GM12891 (cell line): ENCODE measurements at regions not wholly inside any gene's neighbourhood (a gene's known extent, or its start where the extent isn't known, plus 50 kb on each side); places are given as distances from the start of the nearest gene placed in this dataset.
"Not testable (repeated sequence)": the region's sequence is repeated elsewhere in the genome, so short reads cannot be mapped to it uniquely, and the experiment has no call there.

Experiments used
- DNase-seq: peaks from one replicate; pipeline ENCODE4 v3.0.0; 2011; ENCODE audit warnings: low spot score; ENCODE audit not compliant: insufficient read length
- FAIRE-seq: peaks from 2 replicates; lab custom pipeline; 2011; peaks lifted over from hg19 to GRCh38; lab: Jason Lieb, UNC
- PAX5 ChIP-seq: IDR thresholded peaks from 2 replicates; pipeline ENCODE4 v1.6.1; 2011; ENCODE audit warnings: low read length, moderate library complexity, mild to moderate bottlenecking; ENCODE audit not compliant: insufficient read depth, severe bottlenecking
- POLR2A ChIP-seq: IDR thresholded peaks from 2 replicates; pipeline ENCODE4 v1.6.1; 2011; ENCODE audit warnings: low read depth, low read length, control low read depth
- POLR2AphosphoS5 ChIP-seq: IDR thresholded peaks from 2 replicates; pipeline ENCODE4 v1.6.1; 2011; ENCODE audit warnings: low read depth, low read length, control low read depth
- POU2F2 ChIP-seq: IDR thresholded peaks from 2 replicates; pipeline ENCODE4 v1.6.1; 2011; ENCODE audit warnings: low read depth, mild to moderate bottlenecking, control low read depth, low read length, moderate library complexity
- SPI1 ChIP-seq: IDR thresholded peaks from 2 replicates; pipeline ENCODE4 v1.6.1; 2011; ENCODE audit warnings: low read depth, low read length, control low read depth
- TAF1 ChIP-seq: IDR thresholded peaks from 2 replicates; pipeline ENCODE4 v1.6.1; 2011; ENCODE audit warnings: low read depth, low read length, control low read depth

- FAIRE-seq (no peak), DNase-seq (no peak)
- no peak for TF ChIP-seq POLR2A
- no peak for TF ChIP-seq SPI1
- no peak for TF ChIP-seq POLR2AphosphoS5
- no peak for TF ChIP-seq PAX5
- no peak for TF ChIP-seq POU2F2
- no peak for TF ChIP-seq TAF1
Observed at GRCh38 chr3:191148131-191148530, 50.9 kb upstream of the OSTN start.

DNA sequence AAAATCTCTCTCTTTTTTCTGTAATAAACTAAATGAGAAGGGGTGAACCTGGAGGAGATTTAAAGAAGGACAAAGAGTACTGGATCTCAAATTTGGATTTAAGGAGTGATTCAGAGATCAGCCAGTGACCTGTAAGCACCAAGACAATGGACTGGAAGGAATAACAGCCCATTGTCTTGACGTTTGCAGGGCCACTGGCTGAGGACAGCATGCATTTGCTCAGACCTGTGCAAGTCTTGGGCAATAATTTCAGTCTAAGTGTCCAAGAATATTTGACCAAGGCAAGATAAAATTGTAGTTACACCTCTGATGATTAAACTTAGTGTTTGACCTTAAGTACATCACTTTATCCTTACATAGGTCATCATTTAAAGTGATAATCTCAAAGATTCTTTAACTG is 55.8 kb upstream of the OSTN start:
- TF ChIP-seq POLR2AphosphoS5: no peak
- no peak for TF ChIP-seq POLR2A
- no peak for TF ChIP-seq SPI1
- no peak for TF ChIP-seq PAX5
- no peak for TF ChIP-seq POU2F2
- TF ChIP-seq TAF1: no peak
- no peak for DNase-seq
- FAIRE-seq: no peak

DNA sequence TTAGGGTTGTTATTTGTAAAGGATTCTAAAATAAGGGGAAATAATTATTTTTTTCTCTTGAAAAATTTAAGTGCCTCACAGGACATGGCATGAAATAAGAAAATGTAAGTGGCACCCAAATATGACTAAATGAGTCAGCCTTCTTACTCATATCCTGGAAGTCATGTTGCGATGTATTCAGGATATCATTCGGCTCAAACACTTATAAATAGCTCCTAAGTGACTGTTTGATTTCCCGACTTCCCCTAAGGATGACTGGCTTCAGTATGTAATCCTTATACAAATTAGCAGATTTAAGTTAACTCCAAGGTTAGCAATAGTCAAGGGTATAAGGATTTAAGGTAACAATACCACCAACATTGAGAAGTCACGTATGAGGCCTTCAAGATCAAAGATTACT is 57.3 kb upstream of the OSTN start:
- TF ChIP-seq PAX5 (no peak), POU2F2 (no peak), POLR2AphosphoS5 (no peak), TAF1 (no peak), SPI1 (no peak), POLR2A (no peak)
- DNase-seq (no peak), FAIRE-seq (no peak)

DNA sequence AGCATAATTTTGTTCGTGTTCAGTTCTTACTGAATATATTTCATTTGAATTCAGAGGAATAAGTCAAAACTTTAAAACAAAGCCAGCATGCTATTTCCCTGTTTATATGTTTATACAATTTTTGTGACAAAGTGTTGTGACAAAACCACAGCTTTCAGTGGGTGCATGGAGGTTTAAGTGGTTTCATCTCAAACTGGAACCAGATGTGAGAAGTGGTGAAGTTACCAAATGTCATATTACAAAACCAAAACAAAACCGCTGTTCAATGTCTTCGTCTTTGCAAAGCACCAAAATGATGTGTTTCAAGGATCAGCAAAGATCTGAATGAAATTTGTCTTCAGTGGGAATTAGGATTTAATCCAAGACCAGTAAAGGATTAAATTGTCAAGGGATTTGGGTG is 59.3 kb upstream of the OSTN start:
- DNase-seq: no peak

GRCh38 chr3:191138937-191139336 is 60.1 kb upstream of the OSTN start:
- DNase-seq: no peak
- peak; percentile 27; the same call in 1 of the 2 replicates for TF ChIP-seq SPI1
- TF ChIP-seq PAX5: no peak
- no peak for FAIRE-seq

More for the DNA sequence above, 59.3 kb upstream of the OSTN start:
- TF ChIP-seq PAX5: no peak
- TF ChIP-seq POLR2A: no peak
- no peak for TF ChIP-seq TAF1
- no peak for TF ChIP-seq POU2F2
- no peak for TF ChIP-seq POLR2AphosphoS5
- TF ChIP-seq SPI1: no peak; the same call in 1 of the 2 replicates
- FAIRE-seq: peak; percentile 90

DNA sequence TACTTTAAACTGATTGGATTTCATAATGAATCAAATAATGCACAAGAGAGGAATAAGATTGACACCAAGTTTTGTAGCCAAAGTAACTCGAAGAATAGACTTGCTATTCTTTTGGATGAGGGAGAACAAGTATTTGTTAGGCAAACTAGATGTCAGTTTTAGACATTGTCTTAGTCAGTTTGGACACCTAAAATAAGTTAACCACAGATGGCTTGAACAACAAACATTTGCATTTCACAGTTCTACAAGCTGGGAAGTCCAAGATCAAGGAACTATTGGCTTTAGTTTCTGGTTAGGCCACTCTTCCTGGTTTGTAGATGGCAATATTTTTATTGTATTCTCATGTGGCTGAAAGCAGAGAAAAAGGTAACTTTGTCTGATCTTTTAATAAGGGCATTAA is 61.3 kb upstream of the OSTN start:
- TF ChIP-seq POLR2AphosphoS5: no peak
- TF ChIP-seq SPI1: no peak
- TF ChIP-seq PAX5: no peak
- TF ChIP-seq POLR2A: no peak
- TF ChIP-seq POU2F2: no peak
- TF ChIP-seq TAF1: no peak
- FAIRE-seq (peak; percentile 65), DNase-seq (no peak)

- FAIRE-seq (peak; percentile 79), DNase-seq (no peak)
- TF ChIP-seq PAX5 (no peak), POLR2AphosphoS5 (no peak), SPI1 (no peak), POLR2A (no peak)
Observed at GRCh38 chr3:191136347-191136746, 62.7 kb upstream of the OSTN start.

DNA sequence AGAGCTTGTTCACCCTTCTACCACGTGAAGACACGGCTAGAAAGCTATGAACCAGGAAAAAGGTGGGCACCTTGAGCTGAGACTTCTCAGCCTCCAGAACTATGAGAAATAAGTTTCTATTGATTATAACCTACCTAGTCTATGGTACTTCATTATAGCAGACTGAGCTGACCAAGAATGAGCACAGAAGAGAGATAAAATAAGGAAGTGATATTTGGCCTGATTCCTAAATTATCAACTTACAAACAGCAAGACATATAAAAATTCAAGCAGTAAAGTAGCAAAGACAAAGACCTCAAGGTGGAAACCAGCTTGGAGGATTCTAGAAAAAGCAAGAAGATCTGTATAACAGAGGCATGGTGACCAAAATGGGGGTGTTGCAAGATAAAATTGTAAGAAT is 63.9 kb upstream of the OSTN start:
- FAIRE-seq: no peak
- DNase-seq: no peak
- TF ChIP-seq SPI1: peak; percentile 79
- TF ChIP-seq POU2F2: no peak
- TF ChIP-seq TAF1: no peak
- no peak for TF ChIP-seq POLR2AphosphoS5

GRCh38 chr3:191133359-191133758 is 65.7 kb upstream of the OSTN start:
- TF ChIP-seq POLR2A (no peak), POU2F2 (no peak), TAF1 (no peak), SPI1 (no peak), POLR2AphosphoS5 (no peak), PAX5 (no peak)
- FAIRE-seq (no peak), DNase-seq (no peak)

DNA sequence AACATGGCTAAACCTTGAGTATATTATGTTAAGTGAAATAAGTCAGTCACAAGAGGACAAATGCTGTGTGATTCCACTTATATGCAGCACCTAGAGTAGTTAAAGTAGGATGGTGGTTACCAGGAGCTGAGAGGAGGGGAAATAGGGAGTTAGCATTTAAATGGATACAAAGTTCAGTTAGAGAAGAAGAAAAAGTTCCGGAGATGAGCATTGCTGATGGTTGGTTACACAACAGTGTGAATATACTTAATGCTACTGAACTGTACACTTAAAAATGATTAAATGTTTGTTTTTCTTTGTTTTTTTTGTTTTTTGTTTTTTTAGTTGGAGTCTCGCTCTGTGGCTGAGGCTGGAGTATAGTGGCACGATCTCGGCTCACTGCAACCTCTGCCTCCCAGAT is 67.7 kb upstream of the OSTN start:
- no peak for FAIRE-seq
- TF ChIP-seq SPI1 (no peak), POLR2A (no peak), POLR2AphosphoS5 (no peak), PAX5 (no peak), POU2F2 (no peak), TAF1 (no peak)
- no peak for DNase-seq

DNA sequence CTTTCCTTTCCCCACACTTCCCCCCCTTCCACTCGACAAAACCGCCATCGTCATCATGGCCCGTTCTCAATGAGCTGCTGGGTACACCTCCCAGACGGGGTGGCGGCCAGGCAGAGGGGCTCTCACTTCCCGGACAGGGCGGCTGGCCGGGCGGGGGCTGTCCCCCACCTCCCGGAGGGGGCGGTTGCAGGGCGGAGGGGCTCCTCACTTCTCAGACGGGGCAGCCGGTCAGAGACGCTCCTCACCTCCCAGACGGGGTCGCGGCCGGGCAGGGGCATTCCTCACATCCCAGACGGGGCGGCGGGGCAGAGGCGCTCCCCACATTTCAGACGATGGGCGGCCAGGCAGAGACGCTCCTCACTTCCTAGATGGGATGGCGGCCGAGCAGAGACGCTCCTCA is 74.2 kb upstream of the OSTN start:
- FAIRE-seq, DNase-seq: not testable (repeated sequence)
